ENCODE measurements at regions not wholly inside any gene's neighbourhood (a gene's known extent, or its start where the extent isn't known, plus 50 kb on each side); places are given as distances from the start of the nearest gene placed in this dataset.
A peak's percentile ranks its signal among the peaks of the same experiment; 100 is the strongest.

DNA sequence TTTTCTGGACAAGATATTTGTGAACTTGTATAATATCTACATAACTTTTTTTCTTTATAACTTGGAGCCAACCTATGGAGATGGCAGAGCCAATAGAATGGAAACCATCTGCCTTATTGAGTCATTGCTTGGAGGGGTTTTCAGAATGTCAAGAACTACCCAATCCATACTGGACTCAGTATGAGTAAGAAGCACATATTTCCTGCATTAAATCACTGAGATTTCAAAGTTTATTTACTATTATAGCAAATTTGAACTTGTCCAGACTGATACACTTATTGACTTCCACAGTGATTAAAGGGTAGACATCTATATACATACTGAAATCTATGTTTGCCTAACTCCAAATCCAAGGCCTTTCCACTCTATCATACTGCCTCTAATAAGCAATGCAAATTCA is 704.0 kb downstream of the KCNA4 start:
- peak; percentile 62 for DNase-seq (ENCODE audit: low read depth)

DNA sequence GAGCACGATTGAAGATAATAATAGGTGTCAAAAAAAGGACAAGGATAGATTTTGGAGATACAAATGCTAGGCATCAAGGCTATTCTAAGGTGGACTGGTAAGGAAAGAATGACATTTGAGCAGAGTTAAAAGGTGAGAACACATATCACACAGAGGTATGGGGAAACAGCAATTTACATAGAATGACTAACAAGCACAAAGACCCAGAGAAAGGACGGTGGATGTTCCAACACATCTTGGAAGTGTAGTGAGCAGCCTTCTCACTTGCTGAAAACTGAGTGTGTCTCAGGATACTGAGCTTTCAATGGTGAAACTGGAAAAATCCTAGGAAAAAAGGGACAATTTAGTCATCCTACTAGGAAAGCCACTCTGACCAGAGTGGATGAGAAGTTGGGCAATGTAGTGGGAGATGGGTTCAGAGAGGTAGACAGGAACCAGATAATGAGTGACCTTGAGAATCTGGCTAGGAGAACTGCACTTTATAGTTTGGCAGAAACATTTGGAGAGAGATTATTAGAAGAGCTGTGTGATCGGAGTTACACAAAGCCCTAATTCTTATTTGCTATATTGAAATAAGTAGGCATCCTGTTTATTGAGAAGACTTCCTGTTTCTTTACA is 706.0 kb downstream of the KCNA4 start:
- DNase-seq (ENCODE audit: low read depth), result no peak

- peak; percentile 74 for DNase-seq (ENCODE audit: low read depth)
Measured at GRCh38 chr11:29309992-29310391, 706.8 kb downstream of the KCNA4 start.

DNA sequence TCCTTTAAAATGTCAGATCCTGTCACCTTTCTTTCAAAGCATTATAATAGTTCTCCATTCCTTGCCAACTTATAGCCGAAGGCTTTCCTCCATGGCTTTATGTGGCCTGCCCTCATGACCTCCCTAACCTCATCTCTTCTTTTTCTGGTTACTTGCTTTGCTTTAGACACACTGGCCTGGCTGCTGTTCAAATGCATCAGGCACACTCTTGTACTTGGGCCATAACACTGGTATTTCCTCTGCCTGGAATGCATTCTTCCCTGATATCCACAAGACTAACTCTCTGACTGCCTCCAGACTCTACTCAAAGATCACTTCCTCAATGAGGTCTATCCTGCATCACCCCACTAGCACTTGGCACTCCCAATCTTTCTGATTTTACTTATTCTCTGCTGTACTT is 710.3 kb downstream of the KCNA4 start:
- DNase-seq (ENCODE audit: low read depth), result peak; percentile 83

GRCh38 chr11:29305456-29306232 is 711.2 kb downstream of the KCNA4 start:
- DNase-seq (ENCODE audit: low read depth), result no peak

- DNase-seq (ENCODE audit: low read depth), result peak; percentile 81
Measured at GRCh38 chr11:29300420-29300819, 716.4 kb downstream of the KCNA4 start.

DNA sequence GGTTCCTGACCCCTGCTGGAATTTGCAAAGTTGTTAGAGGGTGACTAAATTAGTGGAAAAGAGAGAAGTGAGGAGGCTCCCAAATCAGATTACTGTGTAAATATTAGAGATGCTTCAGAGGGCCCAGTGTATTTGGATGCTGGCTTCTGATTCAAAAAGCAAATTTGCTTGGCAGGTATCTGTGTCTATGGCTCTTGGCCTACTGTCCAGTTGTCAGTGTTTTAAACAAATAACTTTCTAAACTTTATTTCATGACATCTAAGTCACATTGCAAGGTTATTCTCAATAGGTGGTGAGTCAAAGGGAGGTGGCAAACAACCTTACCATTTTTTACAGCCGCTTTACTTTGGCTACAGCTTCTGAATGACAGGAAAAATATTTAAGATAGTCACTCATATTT is 720.1 kb downstream of the KCNA4 start:
- DNase-seq (ENCODE audit: low read depth), result no peak

GRCh38 chr11:29293825-29294224 is 723.0 kb downstream of the KCNA4 start:
- peak; percentile 70 for DNase-seq (ENCODE audit: low read depth)

GRCh38 chr11:29282088-29282487 is 734.7 kb downstream of the KCNA4 start:
- DNase-seq (ENCODE audit: low read depth), result peak; percentile 98

DNA sequence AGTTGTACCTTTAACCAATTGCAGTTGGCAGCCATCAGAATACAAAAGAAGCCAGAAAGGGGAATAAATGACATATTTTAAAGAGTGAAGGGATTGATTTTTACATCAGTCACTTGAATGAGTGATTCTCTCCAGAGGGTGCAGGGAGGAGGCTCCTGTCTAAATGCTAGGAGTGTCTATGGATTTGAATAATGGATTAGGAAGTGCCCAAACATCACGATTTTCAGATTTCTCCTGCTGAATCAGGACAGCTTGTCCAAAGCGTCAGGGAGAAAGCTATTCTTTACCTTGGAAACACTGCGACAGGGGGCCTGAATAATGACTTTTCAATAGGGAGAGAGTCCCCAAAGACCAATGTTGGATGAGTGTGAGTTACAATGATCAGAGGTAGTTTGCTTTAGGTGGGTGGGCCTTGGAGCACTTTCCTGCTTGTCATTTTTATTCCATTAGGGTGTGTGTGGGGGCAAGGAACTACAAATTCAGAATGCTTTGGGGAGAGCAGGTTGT is 735.5 kb downstream of the KCNA4 start:
- DNase-seq (ENCODE audit: low read depth), result no peak

GRCh38 chr11:29280452-29280851 is 736.4 kb downstream of the KCNA4 start:
- DNase-seq (ENCODE audit: low read depth), result peak; percentile 65

DNA sequence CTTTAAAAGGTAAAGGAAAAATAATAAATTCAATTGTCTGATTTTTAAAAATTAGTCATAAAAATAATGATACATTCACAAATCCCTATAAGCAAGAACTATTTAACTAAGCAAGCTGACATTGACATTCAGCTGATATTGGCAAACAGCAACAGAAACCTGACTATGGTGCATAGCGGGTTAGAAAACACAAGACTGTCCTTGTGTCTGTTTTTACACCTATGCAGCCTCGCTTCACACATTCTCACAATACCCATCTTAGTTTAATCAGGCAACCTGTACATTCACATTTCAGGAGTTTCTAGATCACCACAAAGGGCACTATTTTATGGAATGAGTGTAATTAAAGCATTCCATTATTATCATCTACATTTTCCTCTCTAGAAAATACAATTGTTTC is 737.1 kb downstream of the KCNA4 start:
- DNase-seq (ENCODE audit: low read depth), result no peak

- peak; percentile 50 for DNase-seq (ENCODE audit: low read depth)
Measured at GRCh38 chr11:29272019-29272654, 744.7 kb downstream of the KCNA4 start.

- DNase-seq (ENCODE audit: low read depth), result no peak
Measured at GRCh38 chr11:29271616-29272015, 745.2 kb downstream of the KCNA4 start.

- DNase-seq (ENCODE audit: low read depth), result no peak
Measured at GRCh38 chr11:29268733-29269132, 748.1 kb downstream of the KCNA4 start.

DNA sequence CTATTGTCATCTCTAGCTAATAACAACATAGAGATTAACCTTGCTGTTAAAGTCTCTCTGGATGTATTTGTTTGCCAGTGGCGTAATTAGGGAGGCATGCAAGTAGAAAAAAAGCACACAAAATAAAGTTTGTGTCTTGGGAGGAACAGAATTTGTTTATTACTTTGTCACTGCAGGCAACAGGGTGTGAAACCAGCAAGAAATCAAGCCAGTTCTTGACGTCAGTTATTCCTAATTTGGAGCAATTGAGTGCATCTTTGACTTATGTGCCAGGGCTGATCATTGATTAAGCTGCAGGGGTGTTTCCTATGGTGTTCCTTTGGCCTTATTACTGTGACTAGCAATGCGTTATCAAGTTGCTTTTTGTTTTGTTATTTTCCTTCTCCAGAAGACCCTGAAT is 751.0 kb downstream of the KCNA4 start:
- no peak for DNase-seq (ENCODE audit: low read depth)

DNA sequence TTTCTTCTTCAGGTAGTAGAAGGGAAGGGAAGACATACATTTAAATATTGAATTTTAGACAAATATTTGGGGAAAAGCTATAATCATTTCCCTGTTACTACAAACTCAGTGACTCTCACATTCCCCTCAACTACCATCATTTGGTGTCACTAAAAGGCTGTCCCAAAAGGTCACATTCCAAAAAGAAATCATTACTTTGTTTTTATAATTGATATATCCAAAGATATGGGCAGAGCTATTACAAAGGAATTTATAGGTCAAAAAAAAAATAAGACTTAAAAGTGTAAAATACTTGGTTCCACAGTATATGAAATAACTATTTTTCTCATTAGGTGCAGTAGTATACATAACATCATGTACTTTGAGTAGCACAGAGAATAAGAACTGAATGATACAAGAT is 751.4 kb downstream of the KCNA4 start:
- no peak for DNase-seq (ENCODE audit: low read depth)

- DNase-seq (ENCODE audit: low read depth), result no peak
Measured at GRCh38 chr11:29263971-29264682, 752.7 kb downstream of the KCNA4 start.

DNA sequence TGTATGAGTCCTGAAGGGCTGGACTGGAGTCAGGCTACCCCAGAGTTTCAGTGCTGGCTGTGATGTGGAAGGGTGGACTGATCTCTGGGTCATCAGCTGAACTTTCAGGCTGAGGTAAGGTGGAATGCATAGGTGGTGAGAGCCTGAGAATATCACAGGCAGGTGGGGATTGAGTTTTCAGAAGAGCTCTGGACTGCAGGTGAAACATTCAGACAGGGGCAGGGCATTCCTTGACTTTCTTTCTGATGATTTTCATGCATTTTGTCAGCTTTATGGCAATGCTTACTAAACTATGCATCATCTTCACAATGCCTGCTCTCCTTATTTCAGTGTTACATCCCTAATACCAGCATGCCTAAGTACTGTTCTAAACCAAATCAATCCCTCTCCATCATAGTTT is 755.0 kb downstream of the KCNA4 start:
- no peak for DNase-seq (ENCODE audit: low read depth)

- DNase-seq (ENCODE audit: low read depth), result peak; percentile 87
Measured at GRCh38 chr11:29260939-29261705, 755.7 kb downstream of the KCNA4 start.

- no peak for DNase-seq (ENCODE audit: low read depth)
Measured at GRCh38 chr11:29258411-29258810, 758.4 kb downstream of the KCNA4 start.

All from HT1080 (cell line).